ENCODE measurements at regions not wholly inside any gene's neighbourhood (a gene's known extent, or its start where the extent isn't known, plus 50 kb on each side); places are given as distances from the start of the nearest gene placed in this dataset.

GRCh38 chr10:128418819-128419218 lies 292.6 kb upstream of the MKI67 start:
- DNase-seq (ENCODE audit: extremely low read depth in 1 of 4, low spot score in 3 of 4) (no peak), ATAC-seq (no peak), FAIRE-seq (no peak)
- in situ Hi-C loops (cut with MboI) (no loop called here), intact Hi-C loops (cut with micrococcal nuclease) (no loop called here)
- no peaks in the 10 kb centered on the region for H3K4me1 ChIP-seq (replicated peaks in 1 of 2; ENCODE audit: control insufficient read depth in 2 of 2, insufficient read depth in 2 of 2, low read length in 2 of 2)
- H3K4me3 ChIP-seq: no peak overlapping the region
- H2AFZ ChIP-seq (ENCODE audit: low read depth, low read length): no peak overlapping the region
- WGBS (ENCODE audit: insufficient coverage, low coverage, missing lambda C conversion rate): 0% methylated on average over 5 of the region's 5 CpGs
- no peaks in the 10 kb centered on the region for H3K79me2 ChIP-seq (ENCODE audit: control insufficient read depth, insufficient read depth, low read length)
- no peaks in the 10 kb centered on the region for H4K20me1 ChIP-seq (replicated peaks; ENCODE audit: control insufficient read depth, insufficient read depth, low read length)
- CTCF ChIA-PET (ENCODE audit: low intra/inter-chr PET ratio): no interaction called here
- no peak for TF ChIP-seq ZNF318 (IDR thresholded peaks at IDR 0.05; ENCODE audit: borderline replicate concordance in 1 of 2, low read depth in 1 of 2)
- TF ChIP-seq RBFOX2 (IDR thresholded peaks at IDR 0.05; ENCODE audit: low read depth, low read length): no peak
- no peak for TF ChIP-seq LARP7 (IDR thresholded peaks at IDR 0.05)
- no peak overlapping the region for H3K27ac ChIP-seq (ENCODE audit: extremely low read depth, low read depth, low read length)
- BruUV-seq (replicated peaks): no TSS peak
- H3K9me3 ChIP-seq (replicated peaks; ENCODE audit: control insufficient read depth, insufficient read depth, low read depth, low read length): no peaks in the 10 kb centered on the region
- H3K27me3 ChIP-seq (ENCODE audit: control insufficient read depth in 2 of 2, insufficient read depth in 2 of 2, low read length in 2 of 2): peaks cover 0 to 11% of the 10 kb centered on the region in 2 experiments
- H3K9ac ChIP-seq (ENCODE audit: insufficient read depth in 1 of 2, low read depth in 2 of 2, low read length in 2 of 2): no peak overlapping the region
- no peak overlapping the region for H3K4me2 ChIP-seq (ENCODE audit: insufficient read depth, low read length)
- POLR2A ChIA-PET: no interaction called here
- no peaks in the 10 kb centered on the region for H3K36me3 ChIP-seq (ENCODE audit: control insufficient read depth, insufficient read depth, low read length)
- no peaks in the 10 kb centered on the region for H3K9me1 ChIP-seq (ENCODE audit: control insufficient read depth, insufficient read depth, low read length)

Data from K562 (cell line).